HepG2 (cell line): ENCODE measurements at regions not wholly inside any gene's neighbourhood (a gene's known extent, or its start where the extent isn't known, plus 50 kb on each side); places are given as distances from the start of the nearest gene placed in this dataset.

Experiments used
- EZH2 ChIP-seq: conservative IDR thresholded peaks from 2 replicates; pipeline ENCODE4 v1.6.1; 2012; ENCODE audit warnings: mild to moderate bottlenecking, low read depth, low read length, moderate library complexity
- HDAC1 ChIP-seq: sonication (generic); formaldehyde crosslinking; IDR thresholded peaks from 2 replicates; pipeline ENCODE4 v1.5.1; 2020; ENCODE audit warnings: mild to moderate bottlenecking, missing genetic modification reagents
- NFIC ChIP-seq: IDR thresholded peaks from 2 replicates; pipeline ENCODE4 v1.6.1; 2012; ENCODE audit warnings: mild to moderate bottlenecking, low read length, inconsistent platforms
- RARG ChIP-seq: sonication (generic); formaldehyde crosslinking; IDR thresholded peaks from 2 replicates; pipeline ENCODE4 v1.4.0; 2020; ENCODE audit warnings: low read depth, mild to moderate bottlenecking, missing genetic modification reagents
- TCF7L2 ChIP-seq: IDR thresholded peaks from 2 replicates; pipeline ENCODE4 v1.6.1; 2011; ENCODE audit warnings: mild to moderate bottlenecking, low read depth, low read length, moderate library complexity
- ZNF143 ChIP-seq: sonication (generic); formaldehyde crosslinking; IDR thresholded peaks from 2 replicates; pipeline ENCODE4 v1.4.0; 2020; ENCODE audit warnings: missing genetic modification reagents
- ZNF3 ChIP-seq: IDR thresholded peaks from 2 replicates; pipeline ENCODE4 v1.7.0; 2017; ENCODE audit warnings: inconsistent platforms
- TF ChIP-seq, protein P1 (sequence below): sonication (generic); formaldehyde crosslinking; IDR thresholded peaks from 2 replicates; pipeline ENCODE4 v1.4.0; 2020; ENCODE audit warnings: missing genetic modification reagents, borderline replicate concordance
- TF ChIP-seq, protein P2 (sequence below): sonication (generic); formaldehyde crosslinking; conservative IDR thresholded peaks from 2 replicates; pipeline ENCODE4 v1.4.0; 2020; ENCODE audit warnings: missing genetic modification reagents
- TF ChIP-seq, protein P3 (sequence below): sonication (generic); formaldehyde crosslinking; IDR thresholded peaks from 2 replicates; pipeline ENCODE4 v1.9.0; 2021; ENCODE audit warnings: mild to moderate bottlenecking, missing genetic modification reagents
- TF ChIP-seq, protein P4 (sequence below): sonication (generic); formaldehyde crosslinking; IDR thresholded peaks from 2 replicates; pipeline ENCODE4 v1.5.0; 2020; ENCODE audit warnings: mild to moderate bottlenecking, missing genetic modification reagents

DNA sequence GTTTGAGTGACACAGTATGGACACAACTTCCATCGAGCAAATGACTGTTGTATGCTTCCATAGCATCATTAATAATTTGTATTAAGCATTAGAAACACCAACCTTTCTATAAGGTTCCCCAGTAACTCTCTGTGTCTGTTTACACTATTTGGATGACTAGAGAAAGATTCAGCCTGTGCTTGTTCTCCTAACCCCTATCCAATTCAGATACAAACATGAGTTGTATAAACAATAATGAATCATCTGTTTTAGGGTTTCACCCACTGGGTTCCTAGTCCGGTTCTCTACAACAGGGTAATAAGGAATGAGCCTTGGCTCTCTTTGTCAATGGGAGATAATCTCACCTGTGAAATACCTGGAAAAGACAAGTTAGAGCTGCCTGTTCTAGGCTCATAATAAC lies 894.1 kb upstream of the PIK3C3 start:
- TF ChIP-seq ZNF143 (no peak), RARG (no peak), TCF7L2 (no peak), EZH2 (no peak), HDAC1 (no peak), ZNF3 (CRISPR knock-in tag) (no peak), NFIC (no peak)
- TF ChIP-seq, protein P1, sequence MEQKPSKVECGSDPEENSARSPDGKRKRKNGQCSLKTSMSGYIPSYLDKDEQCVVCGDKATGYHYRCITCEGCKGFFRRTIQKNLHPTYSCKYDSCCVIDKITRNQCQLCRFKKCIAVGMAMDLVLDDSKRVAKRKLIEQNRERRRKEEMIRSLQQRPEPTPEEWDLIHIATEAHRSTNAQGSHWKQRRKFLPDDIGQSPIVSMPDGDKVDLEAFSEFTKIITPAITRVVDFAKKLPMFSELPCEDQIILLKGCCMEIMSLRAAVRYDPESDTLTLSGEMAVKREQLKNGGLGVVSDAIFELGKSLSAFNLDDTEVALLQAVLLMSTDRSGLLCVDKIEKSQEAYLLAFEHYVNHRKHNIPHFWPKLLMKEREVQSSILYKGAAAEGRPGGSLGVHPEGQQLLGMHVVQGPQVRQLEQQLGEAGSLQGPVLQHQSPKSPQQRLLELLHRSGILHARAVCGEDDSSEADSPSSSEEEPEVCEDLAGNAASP, result no peak
- TF ChIP-seq, protein P2, sequence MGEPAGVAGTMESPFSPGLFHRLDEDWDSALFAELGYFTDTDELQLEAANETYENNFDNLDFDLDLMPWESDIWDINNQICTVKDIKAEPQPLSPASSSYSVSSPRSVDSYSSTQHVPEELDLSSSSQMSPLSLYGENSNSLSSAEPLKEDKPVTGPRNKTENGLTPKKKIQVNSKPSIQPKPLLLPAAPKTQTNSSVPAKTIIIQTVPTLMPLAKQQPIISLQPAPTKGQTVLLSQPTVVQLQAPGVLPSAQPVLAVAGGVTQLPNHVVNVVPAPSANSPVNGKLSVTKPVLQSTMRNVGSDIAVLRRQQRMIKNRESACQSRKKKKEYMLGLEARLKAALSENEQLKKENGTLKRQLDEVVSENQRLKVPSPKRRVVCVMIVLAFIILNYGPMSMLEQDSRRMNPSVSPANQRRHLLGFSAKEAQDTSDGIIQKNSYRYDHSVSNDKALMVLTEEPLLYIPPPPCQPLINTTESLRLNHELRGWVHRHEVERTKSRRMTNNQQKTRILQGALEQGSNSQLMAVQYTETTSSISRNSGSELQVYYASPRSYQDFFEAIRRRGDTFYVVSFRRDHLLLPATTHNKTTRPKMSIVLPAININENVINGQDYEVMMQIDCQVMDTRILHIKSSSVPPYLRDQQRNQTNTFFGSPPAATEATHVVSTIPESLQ (CRISPR knock-in tag), result no peak
- TF ChIP-seq, protein P3, sequence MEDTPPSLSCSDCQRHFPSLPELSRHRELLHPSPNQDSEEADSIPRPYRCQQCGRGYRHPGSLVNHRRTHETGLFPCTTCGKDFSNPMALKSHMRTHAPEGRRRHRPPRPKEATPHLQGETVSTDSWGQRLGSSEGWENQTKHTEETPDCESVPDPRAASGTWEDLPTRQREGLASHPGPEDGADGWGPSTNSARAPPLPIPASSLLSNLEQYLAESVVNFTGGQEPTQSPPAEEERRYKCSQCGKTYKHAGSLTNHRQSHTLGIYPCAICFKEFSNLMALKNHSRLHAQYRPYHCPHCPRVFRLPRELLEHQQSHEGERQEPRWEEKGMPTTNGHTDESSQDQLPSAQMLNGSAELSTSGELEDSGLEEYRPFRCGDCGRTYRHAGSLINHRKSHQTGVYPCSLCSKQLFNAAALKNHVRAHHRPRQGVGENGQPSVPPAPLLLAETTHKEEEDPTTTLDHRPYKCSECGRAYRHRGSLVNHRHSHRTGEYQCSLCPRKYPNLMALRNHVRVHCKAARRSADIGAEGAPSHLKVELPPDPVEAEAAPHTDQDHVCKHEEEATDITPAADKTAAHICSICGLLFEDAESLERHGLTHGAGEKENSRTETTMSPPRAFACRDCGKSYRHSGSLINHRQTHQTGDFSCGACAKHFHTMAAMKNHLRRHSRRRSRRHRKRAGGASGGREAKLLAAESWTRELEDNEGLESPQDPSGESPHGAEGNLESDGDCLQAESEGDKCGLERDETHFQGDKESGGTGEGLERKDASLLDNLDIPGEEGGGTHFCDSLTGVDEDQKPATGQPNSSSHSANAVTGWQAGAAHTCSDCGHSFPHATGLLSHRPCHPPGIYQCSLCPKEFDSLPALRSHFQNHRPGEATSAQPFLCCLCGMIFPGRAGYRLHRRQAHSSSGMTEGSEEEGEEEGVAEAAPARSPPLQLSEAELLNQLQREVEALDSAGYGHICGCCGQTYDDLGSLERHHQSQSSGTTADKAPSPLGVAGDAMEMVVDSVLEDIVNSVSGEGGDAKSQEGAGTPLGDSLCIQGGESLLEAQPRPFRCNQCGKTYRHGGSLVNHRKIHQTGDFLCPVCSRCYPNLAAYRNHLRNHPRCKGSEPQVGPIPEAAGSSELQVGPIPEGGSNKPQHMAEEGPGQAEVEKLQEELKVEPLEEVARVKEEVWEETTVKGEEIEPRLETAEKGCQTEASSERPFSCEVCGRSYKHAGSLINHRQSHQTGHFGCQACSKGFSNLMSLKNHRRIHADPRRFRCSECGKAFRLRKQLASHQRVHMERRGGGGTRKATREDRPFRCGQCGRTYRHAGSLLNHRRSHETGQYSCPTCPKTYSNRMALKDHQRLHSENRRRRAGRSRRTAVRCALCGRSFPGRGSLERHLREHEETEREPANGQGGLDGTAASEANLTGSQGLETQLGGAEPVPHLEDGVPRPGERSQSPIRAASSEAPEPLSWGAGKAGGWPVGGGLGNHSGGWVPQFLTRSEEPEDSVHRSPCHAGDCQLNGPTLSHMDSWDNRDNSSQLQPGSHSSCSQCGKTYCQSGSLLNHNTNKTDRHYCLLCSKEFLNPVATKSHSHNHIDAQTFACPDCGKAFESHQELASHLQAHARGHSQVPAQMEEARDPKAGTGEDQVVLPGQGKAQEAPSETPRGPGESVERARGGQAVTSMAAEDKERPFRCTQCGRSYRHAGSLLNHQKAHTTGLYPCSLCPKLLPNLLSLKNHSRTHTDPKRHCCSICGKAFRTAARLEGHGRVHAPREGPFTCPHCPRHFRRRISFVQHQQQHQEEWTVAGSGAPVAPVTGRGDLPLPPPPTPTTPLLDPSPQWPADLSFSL (CRISPR knock-in tag), result no peak
- TF ChIP-seq, protein P4, sequence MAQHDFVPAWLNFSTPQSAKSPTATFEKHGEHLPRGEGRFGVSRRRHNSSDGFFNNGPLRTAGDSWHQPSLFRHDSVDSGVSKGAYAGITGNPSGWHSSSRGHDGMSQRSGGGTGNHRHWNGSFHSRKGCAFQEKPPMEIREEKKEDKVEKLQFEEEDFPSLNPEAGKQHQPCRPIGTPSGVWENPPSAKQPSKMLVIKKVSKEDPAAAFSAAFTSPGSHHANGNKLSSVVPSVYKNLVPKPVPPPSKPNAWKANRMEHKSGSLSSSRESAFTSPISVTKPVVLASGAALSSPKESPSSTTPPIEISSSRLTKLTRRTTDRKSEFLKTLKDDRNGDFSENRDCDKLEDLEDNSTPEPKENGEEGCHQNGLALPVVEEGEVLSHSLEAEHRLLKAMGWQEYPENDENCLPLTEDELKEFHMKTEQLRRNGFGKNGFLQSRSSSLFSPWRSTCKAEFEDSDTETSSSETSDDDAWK (CRISPR knock-in tag), result no peak
